PC-3 (cell line): ENCODE measurements at regions not wholly inside any gene's neighbourhood (a gene's known extent, or its start where the extent isn't known, plus 50 kb on each side); places are given as distances from the start of the nearest gene placed in this dataset.

Experiments used
- ATAC-seq: fragments of 200-7000 bp; cut with Tn5 transposase; 2 replicates; pipeline ENCODE4 v1.9.1; 2020; ENCODE audit warnings: mild to moderate bottlenecking, moderate library complexity
- BruUV-seq: library from RNA; stranded (reverse); fragments of 400-500 nt; replicated peaks from 2 replicates; lab custom pipeline; 2021; lab: Mats Ljungman, UMichigan
- CTCF ChIA-PET: fragments of 300-600 bp; sonication (Branson Sonifier 250); formaldehyde crosslinking; loops from one replicate; lab custom pipeline; 2022; ENCODE audit warnings: antibody characterized with exemption; lab: Charles Lee
- POLR2A ChIA-PET: fragments of 300-600 bp; sonication (Branson Sonifier 250); formaldehyde crosslinking; loops from one replicate; lab custom pipeline; 2022; ENCODE audit warnings: antibody characterized with exemption; ENCODE audit not compliant: unreplicated experiment; lab: Charles Lee
- DNase-seq: peaks from one replicate; pipeline ENCODE4 v3.0.0-alpha.2; 2015
- H2AFZ ChIP-seq: fragments of 300-600 bp; sonication (generic); 2 replicates; pipeline ENCODE4 v1.6.0; 2016; ENCODE audit warnings: antibody characterized with exemption, low read length
- H3F3A ChIP-seq: fragments of 300-600 bp; sonication (generic); one replicate; pipeline ENCODE4 v1.6.0; 2017; ENCODE audit warnings: antibody characterized with exemption, low read length, control low read depth, mild to moderate bottlenecking; ENCODE audit not compliant: unreplicated experiment
- H3K27ac ChIP-seq: fragments of 300-600 bp; sonication (generic); 2 replicates; pipeline ENCODE4 v1.5.1; 2016; ENCODE audit warnings: mild to moderate bottlenecking, low read length
- H3K27me3 ChIP-seq: fragments of 300-600 bp; sonication (generic); 2 replicates; pipeline ENCODE4 v1.6.1; 2016; ENCODE audit warnings: low read length, mixed read lengths
- H3K36me3 ChIP-seq: fragments of 300-600 bp; sonication (generic); 2 replicates; pipeline ENCODE4 v1.6.1; 2016; ENCODE audit warnings: low read depth, mixed run types, low read length, mixed read lengths
- H3K4me1 ChIP-seq: fragments of 300-600 bp; sonication (generic); 2 replicates; pipeline ENCODE4 v1.5.1; 2016; ENCODE audit warnings: low read length; ENCODE audit not compliant: insufficient read depth
- H3K4me2 ChIP-seq: fragments of 300-600 bp; sonication (generic); 2 replicates; pipeline ENCODE4 v1.6.0; 2016; ENCODE audit warnings: low read length
- H3K4me3 ChIP-seq: fragments of 300-600 bp; sonication (generic); 2 replicates; pipeline ENCODE4 v1.5.1; 2016; ENCODE audit warnings: mild to moderate bottlenecking, low read length, mixed read lengths
- H3K79me2 ChIP-seq: fragments of 300-600 bp; sonication (generic); 2 replicates; pipeline ENCODE4 v1.6.1; 2017; ENCODE audit warnings: low read length, mixed read lengths
- H3K9ac ChIP-seq: fragments of 300-600 bp; sonication (generic); 2 replicates; pipeline ENCODE4 v1.6.0; 2016; ENCODE audit warnings: mild to moderate bottlenecking, low read length
- H3K9me2 ChIP-seq: fragments of 300-600 bp; sonication (generic); replicated peaks from 2 replicates; pipeline ENCODE4 v1.6.1; 2016; ENCODE audit warnings: mixed run types, low read length, mixed read lengths
- H3K9me3 ChIP-seq: fragments of 300-600 bp; sonication (generic); 2 replicates; pipeline ENCODE4 v1.6.1; 2016; ENCODE audit warnings: low read length, mixed read lengths
- H4K20me1 ChIP-seq: fragments of 300-600 bp; sonication (generic); 2 replicates; pipeline ENCODE4 v1.6.1; 2016; ENCODE audit warnings: low read length, mixed read lengths
- EZH2 ChIP-seq: fragments of 300-600 bp; sonication (generic); IDR thresholded peaks from one replicate; pipeline ENCODE4 v1.6.1; 2017; ENCODE audit warnings: antibody characterized with exemption, mild to moderate bottlenecking, low read length; ENCODE audit not compliant: unreplicated experiment
- EZH2phosphoT487 ChIP-seq: fragments of 300-600 bp; sonication (generic); IDR thresholded peaks from 2 replicates; pipeline ENCODE4 v1.6.1; 2018; ENCODE audit warnings: mild to moderate bottlenecking, antibody characterized with exemption, low read length, borderline replicate concordance
- intact Hi-C: fragments of 100-400 bp; cut with micrococcal nuclease; formaldehyde crosslinking; loops from 2 replicates; pipeline ENCODE4 v1.9.0; 2023
- TF ChIP-seq, protein P1 (sequence below): fragments of 300-600 bp; sonication (generic); conservative IDR thresholded peaks from 2 replicates; pipeline ENCODE4 v1.5.1; 2017; ENCODE audit warnings: antibody characterized with exemption, low read depth, mild to moderate bottlenecking, low read length

DNA sequence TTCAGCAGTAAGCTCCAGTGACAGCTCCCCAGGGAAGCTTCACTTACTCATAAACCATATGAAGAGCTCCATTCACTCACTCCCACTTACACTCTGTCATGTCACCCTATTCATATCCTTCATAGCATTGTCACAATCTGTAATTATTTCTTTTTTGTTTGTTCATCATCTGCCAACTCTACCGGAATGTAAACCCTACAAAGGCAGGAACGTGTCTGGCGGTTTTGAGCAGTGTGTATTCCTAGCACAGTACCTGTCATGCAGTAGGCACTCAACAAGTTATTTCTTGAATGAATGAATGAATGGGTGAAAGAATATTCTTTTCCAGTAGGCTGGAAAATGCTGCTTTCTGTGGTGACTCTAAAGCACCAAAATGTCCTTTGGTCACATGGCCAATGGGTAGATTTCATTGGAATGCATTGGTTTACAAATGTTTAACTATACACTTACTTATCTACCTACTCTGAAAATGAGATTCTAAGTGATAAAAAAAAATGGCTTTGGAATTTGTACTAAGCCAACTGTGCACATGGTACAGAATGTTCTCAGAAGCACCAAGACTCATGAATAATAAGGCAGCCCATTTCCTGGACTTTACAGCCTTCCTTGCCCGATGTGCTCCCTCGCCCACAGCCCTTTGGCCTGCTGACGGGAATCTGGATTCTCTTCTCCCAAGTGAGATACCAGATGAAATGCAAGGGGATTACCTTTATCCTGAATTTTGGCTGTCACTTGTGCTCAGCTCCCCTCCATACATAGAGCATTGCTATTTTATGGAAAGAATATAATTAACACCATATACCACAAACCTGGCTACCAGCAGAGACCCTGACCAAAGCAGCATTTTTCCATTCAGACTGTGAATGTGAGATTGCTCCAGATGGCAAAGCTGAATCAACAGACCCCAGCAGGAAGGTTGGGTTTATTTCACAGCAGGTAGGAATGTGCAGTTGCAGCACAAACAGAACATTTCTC, 273.3 kb downstream of the ALDH8A1 start:
- no peak for TF ChIP-seq EZH2
- TF ChIP-seq EZH2phosphoT487, result no peak
- TF ChIP-seq, protein P1, sequence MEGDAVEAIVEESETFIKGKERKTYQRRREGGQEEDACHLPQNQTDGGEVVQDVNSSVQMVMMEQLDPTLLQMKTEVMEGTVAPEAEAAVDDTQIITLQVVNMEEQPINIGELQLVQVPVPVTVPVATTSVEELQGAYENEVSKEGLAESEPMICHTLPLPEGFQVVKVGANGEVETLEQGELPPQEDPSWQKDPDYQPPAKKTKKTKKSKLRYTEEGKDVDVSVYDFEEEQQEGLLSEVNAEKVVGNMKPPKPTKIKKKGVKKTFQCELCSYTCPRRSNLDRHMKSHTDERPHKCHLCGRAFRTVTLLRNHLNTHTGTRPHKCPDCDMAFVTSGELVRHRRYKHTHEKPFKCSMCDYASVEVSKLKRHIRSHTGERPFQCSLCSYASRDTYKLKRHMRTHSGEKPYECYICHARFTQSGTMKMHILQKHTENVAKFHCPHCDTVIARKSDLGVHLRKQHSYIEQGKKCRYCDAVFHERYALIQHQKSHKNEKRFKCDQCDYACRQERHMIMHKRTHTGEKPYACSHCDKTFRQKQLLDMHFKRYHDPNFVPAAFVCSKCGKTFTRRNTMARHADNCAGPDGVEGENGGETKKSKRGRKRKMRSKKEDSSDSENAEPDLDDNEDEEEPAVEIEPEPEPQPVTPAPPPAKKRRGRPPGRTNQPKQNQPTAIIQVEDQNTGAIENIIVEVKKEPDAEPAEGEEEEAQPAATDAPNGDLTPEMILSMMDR, result no peak
- Histone ChIP-seq H3K27ac (no peak overlapping the region), H3F3A (no peaks in the 10 kb centered on the region), H2AFZ (no peak overlapping the region), H3K4me2 (no peak overlapping the region), H3K4me3 (no peak overlapping the region), H4K20me1 (no peaks in the 10 kb centered on the region), H3K9ac (no peak overlapping the region), H3K79me2 (no peaks in the 10 kb centered on the region), H3K9me3 (no peaks in the 10 kb centered on the region), H3K27me3 (no peaks in the 10 kb centered on the region), H3K9me2 (no peaks in the 10 kb centered on the region), H3K36me3 (no peaks in the 10 kb centered on the region), H3K4me1 (no peaks in the 10 kb centered on the region)
- ChIA-PET CTCF (no interaction called here), POLR2A (no interaction called here)
- no TSS peak for BruUV-seq
- ATAC-seq (no peak), DNase-seq (no peak)
- intact Hi-C loops, result no loop called here

DNA sequence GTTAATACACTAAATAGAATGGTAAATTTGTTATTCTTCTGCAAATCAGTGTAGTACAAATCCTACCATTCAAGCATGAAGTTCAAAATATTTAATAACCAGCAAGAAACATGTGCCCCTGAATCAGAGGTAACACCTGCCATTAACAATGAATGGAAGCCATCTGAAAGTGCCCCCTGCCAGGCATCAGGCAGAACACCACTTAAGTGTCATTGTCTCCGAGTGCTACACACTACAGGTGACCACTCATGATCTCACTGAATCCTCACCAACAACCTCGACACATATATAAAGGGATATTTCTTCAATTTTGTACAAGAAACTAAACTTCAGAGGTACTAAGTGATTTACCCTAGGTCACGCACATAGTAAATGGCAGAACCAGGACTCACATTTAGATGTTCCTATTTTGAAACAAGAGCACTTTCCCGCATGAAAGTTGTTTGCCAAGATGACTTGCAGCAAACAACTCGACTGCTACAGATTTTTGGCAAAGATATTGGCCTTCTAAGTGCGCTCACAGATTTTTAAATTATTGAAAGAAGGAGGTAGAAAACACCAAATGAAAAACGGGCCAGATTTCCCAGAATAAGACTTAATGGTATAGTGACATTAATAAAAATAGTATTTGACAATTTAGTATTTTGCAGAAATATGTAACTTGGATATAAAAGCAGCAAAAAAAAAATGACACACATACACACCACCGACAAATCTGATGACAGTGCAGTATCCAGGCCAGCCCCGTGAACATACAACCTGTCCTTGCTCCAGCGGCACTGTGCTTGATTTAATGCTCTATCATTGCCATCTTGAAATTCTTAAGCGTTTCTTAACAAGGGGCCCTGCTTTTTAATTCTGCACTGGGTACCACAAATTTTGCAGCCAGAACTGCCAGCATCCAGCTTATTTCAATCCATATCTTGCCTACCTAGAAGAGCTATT, 274.5 kb downstream of the ALDH8A1 start:
- Histone ChIP-seq H3K27ac (no peak overlapping the region), H4K20me1 (no peaks in the 10 kb centered on the region)
- TF ChIP-seq EZH2 (no peak), EZH2phosphoT487 (no peak)
- TF ChIP-seq, protein P1, result no peak

More for the DNA sequence above, 274.5 kb downstream of the ALDH8A1 start:
- ATAC-seq (no peak), DNase-seq (no peak)
- no TSS peak for BruUV-seq
- Histone ChIP-seq H3K4me2 (no peak overlapping the region), H3K4me1 (no peaks in the 10 kb centered on the region), H2AFZ (no peak overlapping the region), H3K9ac (no peak overlapping the region), H3K79me2 (no peaks in the 10 kb centered on the region), H3K36me3 (no peaks in the 10 kb centered on the region), H3F3A (no peaks in the 10 kb centered on the region), H3K9me3 (no peaks in the 10 kb centered on the region), H3K9me2 (no peaks in the 10 kb centered on the region), H3K27me3 (no peaks in the 10 kb centered on the region), H3K4me3 (no peak overlapping the region)
- CTCF ChIA-PET, result no interaction called here
- intact Hi-C loops, result no loop called here
- POLR2A ChIA-PET, result no interaction called here
